SIG-M5 treated with dmso at 0.1 percent for 504 hours (cell line): ENCODE measurements at regions not wholly inside any gene's neighbourhood (a gene's known extent, or its start where the extent isn't known, plus 50 kb on each side); places are given as distances from the start of the nearest gene placed in this dataset.
A peak's percentile ranks its signal among the peaks of the same experiment; 100 is the strongest.
"Not testable (repeated sequence)": the region's sequence is repeated elsewhere in the genome, so short reads cannot be mapped to it uniquely, and the experiment has no call there.

Source experiments
- DNase-seq: peaks from one replicate; lab custom pipeline; 2025; ENCODE audit not compliant: unreplicated experiment; lab: John Stamatoyannopoulos, UW

GRCh38 chr12:9378430-9378835 is 170.2 kb upstream of the PZP start:
- DNase-seq, result no peak

- DNase-seq, result peak; percentile 37
Measured at GRCh38 chr12:9372202-9372601, 164.0 kb upstream of the PZP start.

DNA sequence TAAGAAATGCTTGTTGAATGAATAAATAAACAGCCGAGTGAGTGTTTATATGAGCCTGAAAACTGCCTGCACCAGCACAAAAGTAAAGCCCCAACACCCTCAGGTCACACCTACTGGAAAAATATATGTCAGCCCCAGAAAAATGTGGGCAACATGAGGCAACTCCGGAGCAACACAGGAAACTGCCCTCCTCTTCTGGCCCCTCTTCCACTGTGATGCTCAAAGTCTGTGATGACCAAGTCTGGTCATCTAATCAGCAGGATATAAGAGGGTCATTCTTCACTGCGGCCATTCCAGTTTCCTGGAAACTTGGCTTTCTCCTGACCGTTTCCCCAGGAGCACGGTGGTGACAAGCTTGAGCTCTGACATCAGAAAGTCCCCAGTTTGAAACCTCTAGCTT is 159.6 kb upstream of the PZP start:
- DNase-seq, result no peak

DNA sequence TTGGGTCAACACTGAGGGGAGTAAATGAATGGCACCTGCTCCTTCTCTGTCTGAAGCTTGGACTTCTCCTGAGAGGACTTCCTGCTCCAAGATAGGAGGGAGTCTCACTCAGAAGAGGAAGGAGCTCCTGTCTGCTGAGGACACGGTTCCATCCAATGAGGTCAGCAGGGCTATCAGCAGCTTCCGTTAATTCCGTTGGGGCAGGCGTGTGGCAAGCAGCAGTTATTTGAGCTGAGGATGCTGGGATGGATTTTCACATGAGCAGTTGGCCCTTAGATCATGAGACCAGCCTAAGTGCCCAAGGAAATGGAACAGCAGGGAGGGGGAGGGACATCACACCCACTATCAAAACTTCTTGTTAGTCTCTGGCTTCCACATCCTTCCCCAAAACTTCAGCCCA is 159.0 kb upstream of the PZP start:
- no peak for DNase-seq

GRCh38 chr12:9365296-9365695 is 157.1 kb upstream of the PZP start:
- peak; percentile 24 for DNase-seq

DNA sequence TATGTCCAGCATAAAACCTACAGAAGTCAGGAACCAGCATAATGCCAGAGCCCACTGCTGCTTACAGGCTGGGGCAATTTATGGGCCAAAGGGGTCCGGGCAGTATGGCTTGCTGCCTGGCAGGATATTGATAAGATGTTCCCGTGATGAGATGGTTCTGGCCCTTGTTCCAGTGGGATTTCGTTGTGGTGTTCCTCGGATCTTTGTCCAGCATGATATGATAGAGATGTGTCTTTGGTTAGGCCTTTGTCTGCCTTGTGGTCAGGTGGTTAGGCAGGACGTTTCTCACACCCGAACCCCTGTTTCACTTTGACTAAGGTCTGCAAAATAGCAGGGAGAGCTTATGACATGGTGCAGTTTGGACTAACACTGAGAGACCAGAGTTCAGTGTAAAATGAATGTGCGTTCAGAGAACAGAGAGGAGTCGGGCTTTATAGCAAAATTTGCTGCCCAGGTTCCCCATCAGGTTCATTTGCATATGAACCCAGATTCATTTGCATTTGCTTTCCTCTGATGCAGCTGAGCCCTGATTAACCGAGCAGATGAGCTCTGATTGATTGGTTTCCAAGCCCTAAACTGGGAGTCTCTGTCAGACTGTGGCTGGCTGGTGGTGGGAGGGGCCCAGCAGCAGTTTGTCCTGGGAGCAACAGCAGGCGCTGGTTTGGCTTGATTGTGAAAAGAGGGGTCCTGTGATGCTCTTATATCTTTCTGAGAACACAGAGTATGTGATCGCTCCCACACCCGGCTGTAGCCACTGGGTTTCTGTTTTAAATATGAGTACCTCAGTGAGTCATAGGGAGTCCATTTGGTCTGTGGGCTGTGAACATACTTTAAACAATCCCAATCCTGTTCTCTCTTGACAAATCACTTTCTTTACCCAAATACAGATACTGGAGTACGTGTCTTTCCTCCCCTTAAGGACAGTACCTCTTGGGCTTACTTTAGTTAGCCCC is 156.3 kb upstream of the PZP start:
- DNase-seq, result no peak

DNA sequence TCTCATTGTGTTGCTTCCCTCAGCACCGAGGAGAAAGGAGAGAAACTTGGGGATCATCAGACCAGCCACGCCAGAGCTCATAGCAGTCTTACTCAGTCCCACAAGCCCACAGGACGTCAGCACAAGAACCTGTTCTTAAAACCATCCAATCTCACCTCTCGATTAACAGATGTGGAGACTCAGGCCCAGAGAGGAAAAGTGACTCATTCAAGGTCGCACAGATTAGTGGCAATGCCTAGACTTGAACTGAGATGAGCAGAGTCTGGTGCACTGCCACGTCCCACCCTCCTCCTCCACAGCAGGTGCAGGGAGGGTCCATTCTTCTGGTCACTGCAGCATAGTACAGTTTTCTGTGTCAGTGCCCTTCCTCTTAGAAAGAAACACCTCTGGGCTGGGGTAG is 154.9 kb upstream of the PZP start:
- no peak for DNase-seq

DNA sequence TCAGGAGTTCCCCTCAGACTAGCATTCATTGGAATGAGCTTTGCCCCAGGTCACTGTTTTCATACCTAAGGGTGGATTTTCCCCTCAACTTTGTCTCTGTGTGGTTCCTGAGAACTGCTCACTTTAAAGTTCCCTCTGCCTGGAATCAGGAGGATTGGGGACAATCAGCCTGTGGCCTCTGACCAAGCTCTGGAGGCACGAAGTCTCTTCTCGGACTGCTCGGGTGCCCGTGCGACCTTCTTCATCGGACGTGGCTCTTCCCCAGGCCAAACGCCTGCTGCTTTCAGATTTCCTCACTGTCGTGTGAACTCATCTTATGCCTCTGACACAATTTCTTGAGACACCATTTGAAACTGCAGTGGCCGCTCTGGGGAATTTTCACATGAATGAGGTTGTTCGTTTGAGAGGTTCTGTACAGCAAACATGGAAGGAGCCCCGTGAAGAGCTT is 153.7 kb upstream of the PZP start:
- no peak for DNase-seq

GRCh38 chr12:9354009-9354754 is 146.0 kb upstream of the PZP start:
- not testable (repeated sequence) for DNase-seq

DNA sequence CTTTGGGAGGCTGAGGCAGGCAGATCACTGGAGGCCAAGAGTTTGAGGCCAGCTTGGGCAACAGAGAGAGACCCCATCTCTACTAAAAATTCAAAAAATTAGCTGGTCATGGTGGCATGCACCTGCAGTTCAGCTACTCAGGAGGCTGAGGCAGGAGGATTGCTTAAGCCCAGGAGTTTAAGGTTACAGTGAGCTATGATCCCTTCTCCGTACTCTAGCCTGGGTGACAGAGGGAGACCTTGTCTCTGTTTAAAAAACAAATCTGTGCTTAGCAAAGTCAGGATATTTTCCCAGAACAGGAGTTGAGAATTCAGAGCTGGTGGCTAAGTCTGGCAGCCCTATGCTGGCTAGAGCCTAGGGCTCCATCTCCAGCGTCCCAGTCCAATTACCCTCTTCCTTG is 142.9 kb upstream of the PZP start:
- no peak for DNase-seq

DNA sequence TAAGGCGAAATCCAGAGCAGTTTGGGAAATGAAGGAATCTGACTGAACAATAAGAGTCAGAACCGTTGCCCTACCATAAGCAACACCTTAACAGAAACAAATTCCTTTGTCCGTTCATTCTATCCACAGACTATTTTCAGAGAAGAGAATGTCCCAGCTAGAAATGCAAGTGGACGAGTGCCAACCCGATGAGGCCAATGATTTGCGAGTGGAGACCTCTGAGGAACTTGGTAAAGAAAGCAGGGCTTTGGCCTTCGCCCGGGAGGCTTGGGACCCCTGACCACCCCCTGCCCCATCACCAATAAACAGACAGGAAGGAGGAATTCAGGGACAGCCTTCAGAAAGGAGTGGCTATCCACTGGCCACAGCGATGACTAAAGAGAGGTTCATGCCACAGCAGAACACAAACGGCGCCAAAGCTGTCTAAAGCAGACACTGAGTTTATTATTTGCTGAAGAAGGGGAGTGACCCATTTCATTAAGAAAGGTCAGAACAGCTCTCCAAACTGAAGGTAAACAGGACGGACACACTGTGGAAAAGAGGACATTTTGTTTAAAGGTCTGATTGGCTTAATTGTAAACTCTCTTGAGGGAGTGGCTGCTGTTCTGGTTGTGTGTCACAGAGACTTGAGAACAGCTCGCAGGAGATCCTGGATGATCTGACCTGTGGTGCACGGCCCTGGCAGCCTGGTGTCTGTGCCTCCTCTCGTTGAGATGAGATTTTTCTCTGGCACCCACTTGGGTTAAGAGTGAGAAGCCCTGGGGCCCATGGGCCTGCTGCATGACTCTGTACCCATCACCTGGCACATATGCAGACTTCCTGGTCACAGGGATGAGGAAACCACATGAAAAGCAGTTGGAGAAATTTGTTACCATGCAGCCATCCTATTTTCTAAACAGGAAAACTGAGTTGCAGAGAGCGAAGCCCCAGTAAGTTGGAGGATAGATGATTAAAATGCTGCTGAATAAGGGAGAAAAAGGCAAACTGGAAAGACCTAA is 142.0 kb upstream of the PZP start:
- DNase-seq, result no peak

- DNase-seq, result no peak
Measured at GRCh38 chr12:9348906-9349518, 140.8 kb upstream of the PZP start.

DNA sequence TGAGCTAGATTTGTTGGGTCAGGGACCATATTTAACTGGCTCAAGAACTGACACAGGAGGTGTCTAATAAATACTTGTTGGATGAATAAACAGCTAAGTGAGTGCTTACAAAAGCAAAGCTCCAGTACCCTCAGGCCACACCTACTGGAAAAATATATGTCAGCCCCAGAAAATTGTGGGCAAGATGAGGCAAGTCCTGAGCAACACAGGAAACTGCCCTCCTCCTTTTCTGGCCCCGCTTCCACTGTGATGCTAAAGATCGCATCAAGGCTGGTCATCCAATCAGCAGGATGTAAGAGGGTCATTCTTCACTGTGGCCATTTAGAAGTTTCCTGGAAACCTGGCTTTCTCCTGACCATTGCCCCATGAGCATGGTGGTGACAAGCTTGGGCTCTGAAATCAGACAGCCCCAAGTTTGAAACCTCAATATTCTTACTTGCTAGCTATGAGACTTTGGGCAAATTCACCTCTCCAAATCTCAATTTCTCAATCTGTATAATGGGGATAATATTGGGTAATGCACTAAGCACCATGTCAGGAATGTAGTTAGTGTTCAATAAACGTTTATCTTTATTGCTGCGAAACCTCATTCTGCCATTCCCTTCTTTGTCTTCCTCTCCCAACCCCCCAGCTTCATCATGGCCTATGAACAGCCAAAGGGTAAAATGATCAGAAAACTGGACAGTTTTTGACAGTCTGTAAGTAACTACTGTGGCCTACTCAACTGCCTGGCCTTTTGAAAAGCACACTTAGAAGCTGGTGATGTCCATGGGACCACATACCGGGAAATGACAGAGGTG is 139.3 kb upstream of the PZP start:
- no peak for DNase-seq

DNA sequence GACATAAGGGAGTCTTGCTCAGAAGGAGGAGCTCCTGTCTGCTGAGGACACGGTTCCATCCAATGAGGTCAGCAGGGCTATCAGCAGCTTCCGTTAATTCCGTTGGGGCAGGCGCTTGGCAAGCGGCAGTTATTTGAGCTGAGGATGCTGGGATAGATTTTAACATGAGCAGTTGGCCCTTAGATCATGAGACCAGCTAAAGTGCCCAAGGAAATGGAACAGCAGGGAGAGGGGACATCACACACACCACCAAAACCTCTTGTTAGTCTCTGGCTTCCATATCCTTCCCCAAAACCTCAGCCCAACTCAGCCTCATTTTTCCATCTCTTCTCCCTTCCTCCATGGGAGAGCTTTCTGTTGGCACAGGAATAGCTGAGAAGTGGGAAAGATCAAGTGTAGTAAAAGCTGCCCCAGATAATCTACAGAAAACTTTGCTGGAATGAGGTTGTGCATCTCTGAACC is 138.7 kb upstream of the PZP start:
- no peak for DNase-seq

- no peak for DNase-seq
Measured at GRCh38 chr12:9345171-9345570, 137.0 kb upstream of the PZP start.

GRCh38 chr12:9344541-9344940 is 136.3 kb upstream of the PZP start:
- DNase-seq, result no peak

GRCh38 chr12:9343731-9344130 is 135.5 kb upstream of the PZP start:
- no peak for DNase-seq

DNA sequence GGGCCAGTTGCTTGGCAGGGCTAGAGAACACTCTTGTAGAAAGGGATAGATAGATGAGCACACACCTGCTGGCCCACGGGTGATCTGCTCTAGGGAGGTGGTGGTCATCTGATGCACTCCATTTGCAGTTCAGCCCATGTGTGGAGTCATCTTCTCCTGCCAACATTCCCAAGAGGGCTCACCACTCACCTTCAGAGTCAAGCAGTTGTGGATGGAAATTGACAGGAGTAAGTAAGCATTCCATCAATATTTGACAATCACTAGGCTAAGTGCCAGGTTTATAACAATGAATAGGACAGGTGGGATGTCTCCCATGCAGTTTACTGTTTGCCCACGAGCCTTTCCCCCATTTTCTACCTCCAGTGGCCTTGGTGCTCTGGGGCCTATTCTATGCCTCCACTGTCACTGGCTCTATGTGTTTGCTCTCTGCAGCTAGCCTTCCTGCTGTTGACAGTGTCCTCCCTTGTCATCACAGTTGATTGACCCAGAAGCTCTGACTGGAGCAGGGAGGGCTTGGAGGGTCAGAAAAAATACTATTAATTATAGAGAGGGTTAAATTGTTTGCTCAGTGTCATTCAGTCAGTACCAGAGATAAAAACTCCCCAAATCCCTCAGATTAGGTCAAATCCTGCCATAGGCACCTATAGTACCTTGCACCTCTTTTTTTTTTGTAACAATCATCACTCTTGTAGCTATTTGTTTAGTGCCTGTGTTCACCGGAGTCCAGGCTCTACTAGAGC is 134.6 kb upstream of the PZP start:
- no peak for DNase-seq

GRCh38 chr12:9341260-9341585 is 133.0 kb upstream of the PZP start:
- DNase-seq, result no peak
